ENCODE measurements at regions not wholly inside any gene's neighbourhood (a gene's known extent, or its start where the extent isn't known, plus 50 kb on each side); places are given as distances from the start of the nearest gene placed in this dataset.
"Not testable (repeated sequence)": the region's sequence is repeated elsewhere in the genome, so short reads cannot be mapped to it uniquely, and the experiment has no call there.

DNA sequence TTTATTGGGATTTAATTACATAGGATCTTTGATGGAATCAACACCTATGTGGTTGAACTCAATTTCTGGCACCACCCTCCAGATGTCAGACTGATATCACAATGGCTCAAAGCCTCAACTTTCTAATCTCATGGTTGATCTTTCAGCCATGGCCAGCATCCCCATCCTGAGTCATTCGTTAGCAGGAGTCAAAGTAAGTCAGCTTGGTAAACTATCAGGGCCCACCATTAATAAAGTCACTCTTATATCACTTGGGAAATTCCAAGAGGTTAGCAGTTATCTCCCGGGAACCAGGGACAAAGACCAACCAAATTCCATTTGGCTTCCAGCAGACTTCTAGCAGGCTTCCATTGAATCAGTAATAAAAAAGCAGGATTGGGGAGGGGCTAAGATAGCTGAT is 50.7 kb upstream of the TNFSF4 start:
- Mint-ChIP-seq H3K27me3 (ENCODE audit: low read depth) (no peaks in the 10 kb centered on the region), H3K9me3 (peaks cover 25% of the 10 kb centered on the region), H3K36me3 (peaks cover 7% of the 10 kb centered on the region), H3K4me3 (no peak overlapping the region), H3K4me1 (no peaks in the 10 kb centered on the region), H3K27ac (no peak overlapping the region)
- ChIA-PET POLR2A (no interaction called here), CTCF (interaction anchor here (0.6 to 0.7 kb wide), 2 partner anchors 22 to 35 kb away, joined by 3 read pairs; no protein-coding TSS in a partner anchor)
- TF ChIP-seq, protein P1, sequence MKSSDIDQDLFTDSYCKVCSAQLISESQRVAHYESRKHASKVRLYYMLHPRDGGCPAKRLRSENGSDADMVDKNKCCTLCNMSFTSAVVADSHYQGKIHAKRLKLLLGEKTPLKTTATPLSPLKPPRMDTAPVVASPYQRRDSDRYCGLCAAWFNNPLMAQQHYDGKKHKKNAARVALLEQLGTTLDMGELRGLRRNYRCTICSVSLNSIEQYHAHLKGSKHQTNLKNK (CRISPR knock-in tag; IDR thresholded peaks at IDR 0.05), result no peak
- TF ChIP-seq, protein P2, sequence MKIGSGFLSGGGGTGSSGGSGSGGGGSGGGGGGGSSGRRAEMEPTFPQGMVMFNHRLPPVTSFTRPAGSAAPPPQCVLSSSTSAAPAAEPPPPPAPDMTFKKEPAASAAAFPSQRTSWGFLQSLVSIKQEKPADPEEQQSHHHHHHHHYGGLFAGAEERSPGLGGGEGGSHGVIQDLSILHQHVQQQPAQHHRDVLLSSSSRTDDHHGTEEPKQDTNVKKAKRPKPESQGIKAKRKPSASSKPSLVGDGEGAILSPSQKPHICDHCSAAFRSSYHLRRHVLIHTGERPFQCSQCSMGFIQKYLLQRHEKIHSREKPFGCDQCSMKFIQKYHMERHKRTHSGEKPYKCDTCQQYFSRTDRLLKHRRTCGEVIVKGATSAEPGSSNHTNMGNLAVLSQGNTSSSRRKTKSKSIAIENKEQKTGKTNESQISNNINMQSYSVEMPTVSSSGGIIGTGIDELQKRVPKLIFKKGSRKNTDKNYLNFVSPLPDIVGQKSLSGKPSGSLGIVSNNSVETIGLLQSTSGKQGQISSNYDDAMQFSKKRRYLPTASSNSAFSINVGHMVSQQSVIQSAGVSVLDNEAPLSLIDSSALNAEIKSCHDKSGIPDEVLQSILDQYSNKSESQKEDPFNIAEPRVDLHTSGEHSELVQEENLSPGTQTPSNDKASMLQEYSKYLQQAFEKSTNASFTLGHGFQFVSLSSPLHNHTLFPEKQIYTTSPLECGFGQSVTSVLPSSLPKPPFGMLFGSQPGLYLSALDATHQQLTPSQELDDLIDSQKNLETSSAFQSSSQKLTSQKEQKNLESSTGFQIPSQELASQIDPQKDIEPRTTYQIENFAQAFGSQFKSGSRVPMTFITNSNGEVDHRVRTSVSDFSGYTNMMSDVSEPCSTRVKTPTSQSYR (CRISPR knock-in tag; IDR thresholded peaks at IDR 0.05), result no peak
- DNase-seq (ENCODE audit: low spot score), result no peak
- ATAC-seq, result no peak

DNA sequence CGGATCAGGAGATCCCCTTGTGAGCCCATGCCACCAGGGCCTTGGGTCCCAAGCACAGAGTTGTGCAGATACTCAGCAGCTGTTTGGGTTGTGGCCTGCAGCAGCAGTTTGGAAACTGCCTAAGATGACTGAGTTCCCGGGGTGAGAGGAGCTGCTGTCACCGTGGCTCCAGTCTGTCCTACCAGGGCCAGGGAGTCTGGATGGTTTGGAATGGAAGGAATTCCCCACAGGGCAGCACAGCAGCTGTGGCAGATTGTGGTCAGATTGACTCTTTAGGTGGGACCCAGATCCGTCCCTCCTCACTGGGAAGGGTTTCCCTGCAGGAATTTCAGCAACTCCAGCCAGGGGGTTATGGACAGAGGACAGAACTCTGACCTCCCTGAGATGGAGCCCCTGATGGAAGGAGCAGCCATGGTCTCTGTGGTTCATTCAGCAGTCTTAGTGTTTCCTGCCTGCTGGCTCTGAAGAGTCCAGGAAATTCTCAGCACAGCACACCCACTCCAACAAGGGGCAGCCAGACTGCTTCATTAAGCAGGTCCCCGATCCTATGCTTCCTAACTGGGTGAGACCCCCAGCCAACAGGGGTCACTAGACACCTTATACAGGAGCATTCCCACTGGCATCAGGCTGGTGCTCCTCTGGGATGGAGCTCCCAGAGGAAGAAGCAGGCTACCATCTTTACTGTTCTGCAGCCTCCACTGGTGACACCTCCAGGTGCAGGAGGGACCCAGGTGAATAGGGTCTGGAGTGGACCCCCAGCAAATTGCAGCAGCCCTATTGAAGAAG is 51.5 kb upstream of the TNFSF4 start:
- TF ChIP-seq IRF2 (CRISPR knock-in tag; IDR thresholded peaks at IDR 0.05; ENCODE audit: borderline replicate concordance, low read depth), result no peak
- TF ChIP-seq, protein P3, sequence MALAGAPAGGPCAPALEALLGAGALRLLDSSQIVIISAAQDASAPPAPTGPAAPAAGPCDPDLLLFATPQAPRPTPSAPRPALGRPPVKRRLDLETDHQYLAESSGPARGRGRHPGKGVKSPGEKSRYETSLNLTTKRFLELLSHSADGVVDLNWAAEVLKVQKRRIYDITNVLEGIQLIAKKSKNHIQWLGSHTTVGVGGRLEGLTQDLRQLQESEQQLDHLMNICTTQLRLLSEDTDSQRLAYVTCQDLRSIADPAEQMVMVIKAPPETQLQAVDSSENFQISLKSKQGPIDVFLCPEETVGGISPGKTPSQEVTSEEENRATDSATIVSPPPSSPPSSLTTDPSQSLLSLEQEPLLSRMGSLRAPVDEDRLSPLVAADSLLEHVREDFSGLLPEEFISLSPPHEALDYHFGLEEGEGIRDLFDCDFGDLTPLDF (CRISPR knock-in tag; IDR thresholded peaks at IDR 0.05), result no peak
- TF ChIP-seq, protein P4, sequence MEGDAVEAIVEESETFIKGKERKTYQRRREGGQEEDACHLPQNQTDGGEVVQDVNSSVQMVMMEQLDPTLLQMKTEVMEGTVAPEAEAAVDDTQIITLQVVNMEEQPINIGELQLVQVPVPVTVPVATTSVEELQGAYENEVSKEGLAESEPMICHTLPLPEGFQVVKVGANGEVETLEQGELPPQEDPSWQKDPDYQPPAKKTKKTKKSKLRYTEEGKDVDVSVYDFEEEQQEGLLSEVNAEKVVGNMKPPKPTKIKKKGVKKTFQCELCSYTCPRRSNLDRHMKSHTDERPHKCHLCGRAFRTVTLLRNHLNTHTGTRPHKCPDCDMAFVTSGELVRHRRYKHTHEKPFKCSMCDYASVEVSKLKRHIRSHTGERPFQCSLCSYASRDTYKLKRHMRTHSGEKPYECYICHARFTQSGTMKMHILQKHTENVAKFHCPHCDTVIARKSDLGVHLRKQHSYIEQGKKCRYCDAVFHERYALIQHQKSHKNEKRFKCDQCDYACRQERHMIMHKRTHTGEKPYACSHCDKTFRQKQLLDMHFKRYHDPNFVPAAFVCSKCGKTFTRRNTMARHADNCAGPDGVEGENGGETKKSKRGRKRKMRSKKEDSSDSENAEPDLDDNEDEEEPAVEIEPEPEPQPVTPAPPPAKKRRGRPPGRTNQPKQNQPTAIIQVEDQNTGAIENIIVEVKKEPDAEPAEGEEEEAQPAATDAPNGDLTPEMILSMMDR (IDR thresholded peaks at IDR 0.05), result no peak
- ATAC-seq (peak; percentile 41), DNase-seq (ENCODE audit: low spot score) (peak; percentile 10)
- Mint-ChIP-seq H3K36me3 (peaks cover 7% of the 10 kb centered on the region), H3K4me1 (no peaks in the 10 kb centered on the region), H3K27me3 (ENCODE audit: low read depth) (no peaks in the 10 kb centered on the region), H3K9me3 (peaks cover 25% of the 10 kb centered on the region), H3K27ac (no peak overlapping the region), H3K4me3 (no peak overlapping the region)
- CTCF ChIA-PET, result interaction anchor here (0.6 to 0.7 kb wide), 2 partner anchors 23 to 35 kb away, joined by 3 read pairs; no protein-coding TSS in a partner anchor
- POLR2A ChIA-PET, result no interaction called here

DNA sequence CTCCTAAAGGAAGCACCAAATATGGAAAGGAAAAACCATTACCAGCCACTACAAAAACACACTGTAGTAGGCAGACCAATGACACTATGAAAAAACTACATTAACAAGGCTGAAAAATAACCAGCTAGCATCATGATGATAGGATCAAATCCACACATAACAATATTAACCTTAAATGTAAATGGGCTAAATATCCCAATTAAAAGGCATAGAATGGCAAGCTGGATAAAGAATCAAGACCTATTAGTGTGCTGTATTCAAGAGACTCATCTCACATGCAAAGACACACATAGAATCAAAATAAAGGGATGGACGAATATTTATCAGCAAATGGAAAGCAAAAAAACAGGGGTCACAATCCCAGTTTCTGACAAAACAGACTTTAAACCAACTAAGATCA is 53.2 kb upstream of the TNFSF4 start:
- H3K27me3 Mint-ChIP-seq (ENCODE audit: low read depth); H3K4me3 Mint-ChIP-seq; DNase-seq (ENCODE audit: low spot score); CTCF ChIA-PET; ATAC-seq; POLR2A ChIA-PET; H3K36me3 Mint-ChIP-seq; H3K27ac Mint-ChIP-seq; H3K4me1 Mint-ChIP-seq: not testable (repeated sequence)
- peaks cover 25% of the 10 kb centered on the region for H3K9me3 Mint-ChIP-seq

DNA sequence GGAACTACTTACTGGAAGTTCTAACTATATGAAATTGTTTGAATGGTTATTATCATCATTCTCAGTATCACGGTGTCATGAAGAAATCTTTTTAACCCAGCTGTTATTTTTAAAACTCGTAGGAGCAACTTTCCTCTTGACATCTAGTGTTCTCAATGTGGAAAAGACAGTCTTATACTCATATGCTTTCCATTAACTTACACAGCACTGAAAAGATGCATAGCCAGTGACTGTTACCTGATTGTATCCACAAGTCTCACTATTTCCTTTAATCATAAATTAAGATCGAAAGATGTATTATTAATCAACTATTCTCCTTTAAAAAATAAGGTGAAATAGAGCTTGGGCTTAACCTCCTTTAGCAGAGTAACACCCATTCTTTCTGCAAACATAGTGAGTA is 59.7 kb upstream of the TNFSF4 start:
- ChIA-PET POLR2A (no interaction called here), CTCF (interaction anchor here (1.2 kb wide), 1 partner anchor 12 kb away, joined by 5 read pairs; no protein-coding TSS in a partner anchor)
- Mint-ChIP-seq H3K4me1 (peaks cover 4% of the 10 kb centered on the region), H3K36me3 (no peaks in the 10 kb centered on the region), H3K4me3 (no peak overlapping the region), H3K27ac (no peak overlapping the region), H3K9me3 (0 out of 2 replicates have a peak, but pooled peaks cover 3% of the 10 kb centered on the region), H3K27me3 (ENCODE audit: low read depth) (no peaks in the 10 kb centered on the region)
- ATAC-seq (no peak), DNase-seq (ENCODE audit: low spot score) (no peak)
- TF ChIP-seq GTF2I (CRISPR knock-in tag; conservative IDR thresholded peaks at IDR 0.05) (no peak), ZNF317 (CRISPR knock-in tag; IDR thresholded peaks at IDR 0.05; ENCODE audit: borderline replicate concordance, low read depth) (no peak), ATF1 (CRISPR knock-in tag; IDR thresholded peaks at IDR 0.05) (no peak), CBFB (CRISPR knock-in tag; IDR thresholded peaks at IDR 0.05; ENCODE audit: low read depth) (no peak)
- TF ChIP-seq, protein P2 (CRISPR knock-in tag; IDR thresholded peaks at IDR 0.05), result no peak
- TF ChIP-seq, protein P5, sequence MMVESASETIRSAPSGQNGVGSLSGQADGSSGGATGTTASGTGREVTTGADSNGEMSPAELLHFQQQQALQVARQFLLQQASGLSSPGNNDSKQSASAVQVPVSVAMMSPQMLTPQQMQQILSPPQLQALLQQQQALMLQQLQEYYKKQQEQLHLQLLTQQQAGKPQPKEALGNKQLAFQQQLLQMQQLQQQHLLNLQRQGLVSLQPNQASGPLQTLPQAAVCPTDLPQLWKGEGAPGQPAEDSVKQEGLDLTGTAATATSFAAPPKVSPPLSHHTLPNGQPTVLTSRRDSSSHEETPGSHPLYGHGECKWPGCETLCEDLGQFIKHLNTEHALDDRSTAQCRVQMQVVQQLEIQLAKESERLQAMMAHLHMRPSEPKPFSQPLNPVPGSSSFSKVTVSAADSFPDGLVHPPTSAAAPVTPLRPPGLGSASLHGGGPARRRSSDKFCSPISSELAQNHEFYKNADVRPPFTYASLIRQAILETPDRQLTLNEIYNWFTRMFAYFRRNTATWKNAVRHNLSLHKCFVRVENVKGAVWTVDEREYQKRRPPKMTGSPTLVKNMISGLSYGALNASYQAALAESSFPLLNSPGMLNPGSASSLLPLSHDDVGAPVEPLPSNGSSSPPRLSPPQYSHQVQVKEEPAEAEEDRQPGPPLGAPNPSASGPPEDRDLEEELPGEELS (CRISPR knock-in tag; IDR thresholded peaks at IDR 0.05), result no peak
- TF ChIP-seq, protein P6, sequence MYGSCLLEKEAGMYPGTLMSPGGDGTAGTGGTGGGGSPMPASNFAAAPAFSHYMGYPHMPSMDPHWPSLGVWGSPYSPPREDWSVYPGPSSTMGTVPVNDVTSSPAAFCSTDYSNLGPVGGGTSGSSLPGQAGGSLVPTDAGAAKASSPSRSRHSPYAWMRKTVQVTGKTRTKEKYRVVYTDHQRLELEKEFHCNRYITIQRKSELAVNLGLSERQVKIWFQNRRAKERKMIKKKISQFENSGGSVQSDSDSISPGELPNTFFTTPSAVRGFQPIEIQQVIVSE (CRISPR knock-in tag; IDR thresholded peaks at IDR 0.05; ENCODE audit: borderline replicate concordance), result no peak
- TF ChIP-seq, protein P7, sequence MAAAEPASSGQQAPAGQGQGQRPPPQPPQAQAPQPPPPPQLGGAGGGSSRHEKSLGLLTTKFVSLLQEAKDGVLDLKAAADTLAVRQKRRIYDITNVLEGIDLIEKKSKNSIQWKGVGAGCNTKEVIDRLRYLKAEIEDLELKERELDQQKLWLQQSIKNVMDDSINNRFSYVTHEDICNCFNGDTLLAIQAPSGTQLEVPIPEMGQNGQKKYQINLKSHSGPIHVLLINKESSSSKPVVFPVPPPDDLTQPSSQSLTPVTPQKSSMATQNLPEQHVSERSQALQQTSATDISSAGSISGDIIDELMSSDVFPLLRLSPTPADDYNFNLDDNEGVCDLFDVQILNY (CRISPR knock-in tag; IDR thresholded peaks at IDR 0.05), result no peak

Measured in WTC11 (cell line).